Hematopoietic multipotent progenitor cell treated with erythropoietin and hydrocortisone succinate and interleukin-3 and kit ligand, for 8 days (in vitro differentiated cells): ENCODE measurements at regions not wholly inside any gene's neighbourhood (a gene's known extent, or its start where the extent isn't known, plus 50 kb on each side); places are given as distances from the start of the nearest gene placed in this dataset.

Experiments used
- DNase-seq: peaks from one replicate; pipeline ENCODE4 v3.0.0-alpha.2; 2015

DNA sequence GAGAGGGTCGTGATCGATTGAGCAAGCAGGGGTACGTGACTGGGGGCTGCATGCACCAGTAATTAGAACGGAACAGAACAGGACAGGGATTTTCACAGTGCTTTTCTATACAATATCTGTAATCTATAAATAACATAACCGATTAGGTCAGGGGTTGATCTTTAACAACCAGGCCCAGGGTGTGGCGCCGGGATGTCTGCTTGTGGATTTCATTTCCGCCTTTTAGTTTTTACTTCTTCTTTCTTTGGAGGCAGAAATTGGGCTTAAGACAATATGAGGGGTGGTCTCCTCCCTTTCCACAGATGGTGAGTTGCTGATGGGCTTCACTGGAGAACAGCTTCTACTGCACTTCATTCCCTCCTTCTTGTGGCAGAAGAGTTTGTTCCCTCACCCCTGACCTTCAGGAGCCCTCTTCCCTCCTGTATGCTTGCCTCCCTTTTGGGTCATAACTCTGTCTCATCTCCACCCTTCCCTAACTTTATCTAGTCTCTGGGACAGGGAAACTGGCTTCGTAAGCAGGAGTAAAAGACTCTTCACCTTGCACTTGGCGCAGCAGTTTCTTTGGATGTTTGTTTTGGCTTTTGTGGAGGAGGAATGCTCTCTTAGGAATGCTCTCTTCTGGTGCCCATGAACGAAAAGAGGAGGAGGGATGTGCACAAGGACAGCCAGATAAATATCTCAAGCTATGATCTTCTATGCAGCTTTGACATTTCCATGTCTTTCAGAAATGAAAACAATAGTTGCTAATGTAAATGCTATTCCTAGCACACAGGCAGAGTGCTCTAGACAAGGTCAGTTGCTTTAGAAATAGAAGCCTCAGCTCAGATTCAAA lies 139.8 kb upstream of the RPS23 start:
- DNase-seq, result no peak

- no peak for DNase-seq
These were observed 138.4 kb upstream of the RPS23 start for GRCh38 chr5:82416512-82416911.

GRCh38 chr5:82414041-82414388 lies 135.9 kb upstream of the RPS23 start:
- DNase-seq, result no peak

DNA sequence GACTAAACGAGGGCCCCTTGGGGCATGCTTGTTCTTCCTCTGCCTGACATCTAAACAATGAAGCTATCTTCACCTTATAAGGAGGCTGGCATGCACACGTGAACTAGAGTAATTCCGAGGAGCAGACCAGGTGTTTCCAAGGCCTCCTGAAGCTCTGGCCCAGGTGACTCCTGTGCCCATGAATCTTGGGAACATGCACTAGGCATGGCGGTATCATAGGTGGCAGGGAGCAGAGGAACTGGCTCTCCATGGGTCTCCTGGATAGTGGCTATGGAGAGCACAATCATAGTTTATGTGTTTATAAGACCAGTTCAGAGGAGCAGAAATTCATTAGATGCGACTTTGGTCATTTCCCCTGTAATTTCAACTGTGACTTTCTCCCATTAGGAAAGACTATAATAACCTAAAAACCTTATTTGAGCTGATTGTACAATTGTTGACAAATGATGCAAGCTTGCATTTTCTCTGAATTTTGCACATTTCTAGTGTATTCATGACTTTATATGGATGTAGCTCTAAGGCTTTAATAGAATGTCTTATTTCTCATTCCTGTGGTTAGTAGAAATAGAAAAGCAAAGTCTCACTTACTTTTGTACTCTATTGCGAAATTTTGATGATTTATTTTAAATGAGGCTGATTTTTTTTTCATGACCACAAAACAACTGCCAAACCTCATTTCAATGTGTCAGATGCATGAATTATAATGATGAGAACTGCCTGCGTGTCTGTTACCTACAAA lies 135.3 kb upstream of the RPS23 start:
- DNase-seq, result no peak

DNA sequence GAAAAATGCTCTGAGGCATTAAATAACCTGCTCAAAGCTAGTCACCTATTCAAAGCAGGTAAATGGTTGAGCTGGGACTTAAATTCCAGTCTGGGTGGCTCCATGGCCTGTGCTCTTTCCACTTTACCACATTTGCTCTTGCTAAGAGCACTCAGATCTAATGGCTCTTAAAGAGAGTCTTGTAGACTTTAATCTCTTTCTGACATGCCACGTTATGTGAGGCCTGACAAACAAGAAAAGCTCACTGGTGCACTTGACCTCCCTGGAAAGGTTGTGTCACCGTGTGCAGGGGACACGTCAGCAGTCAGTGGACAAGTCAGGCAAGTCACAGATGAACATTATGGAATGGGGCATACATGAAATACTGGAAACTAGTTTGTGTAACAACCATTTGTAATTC lies 129.9 kb upstream of the RPS23 start:
- DNase-seq, result no peak

GRCh38 chr5:82406205-82406773 lies 128.1 kb upstream of the RPS23 start:
- no peak for DNase-seq

DNA sequence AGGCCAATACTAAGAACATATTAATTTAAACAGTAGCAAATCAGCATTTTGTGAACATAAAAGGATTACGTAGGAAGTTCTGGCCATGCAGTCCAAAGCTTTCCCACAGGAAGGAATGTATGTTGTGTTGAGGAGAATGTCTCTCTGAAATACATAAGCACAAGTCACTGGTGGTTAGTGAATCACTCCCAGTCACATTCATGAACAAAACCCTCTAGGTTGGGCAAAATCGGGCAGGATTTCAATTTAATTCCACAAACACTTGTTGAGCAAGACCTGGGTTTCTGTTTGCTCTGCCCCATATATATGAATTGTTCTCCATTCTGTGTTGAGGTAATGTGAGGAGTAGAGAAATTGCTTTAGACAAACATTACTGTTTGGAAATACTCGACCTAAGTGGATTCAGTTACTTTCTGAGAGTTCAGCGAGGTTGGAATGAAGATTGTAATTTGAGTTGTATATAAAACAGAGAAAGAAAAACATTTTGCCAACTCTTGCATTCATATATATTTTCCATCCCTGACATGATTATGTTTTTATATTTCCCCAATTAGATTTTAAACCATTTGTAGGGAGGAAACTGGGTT lies 127.6 kb upstream of the RPS23 start:
- DNase-seq, result no peak

GRCh38 chr5:82405161-82405560 lies 127.0 kb upstream of the RPS23 start:
- DNase-seq, result no peak

DNA sequence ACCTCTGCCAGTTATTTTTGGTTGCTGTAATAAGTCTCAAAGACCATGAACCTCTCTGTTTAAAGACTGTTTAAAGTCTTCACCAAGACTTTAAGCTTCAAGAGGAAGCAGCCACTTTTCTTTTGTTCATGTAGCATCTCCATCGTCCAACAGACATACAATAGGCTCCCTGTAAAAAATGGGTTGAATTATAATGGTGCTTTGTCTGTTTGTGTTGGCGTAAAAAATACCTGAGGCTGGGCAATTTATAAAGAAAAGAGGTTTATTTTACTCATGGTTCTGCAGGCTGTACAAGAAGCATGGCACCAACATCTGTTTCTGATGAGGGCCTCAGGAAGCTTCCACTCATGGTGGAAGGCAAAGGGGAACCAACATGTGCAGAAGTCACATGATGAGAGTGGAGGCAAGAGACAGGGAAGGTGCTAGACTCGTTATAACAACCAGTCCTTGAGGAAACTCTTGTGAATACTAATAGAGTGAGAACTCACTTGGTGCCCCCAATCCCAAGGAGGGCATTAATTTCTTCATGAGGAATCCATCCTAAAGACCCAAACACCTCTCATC lies 126.3 kb upstream of the RPS23 start:
- DNase-seq, result no peak

DNA sequence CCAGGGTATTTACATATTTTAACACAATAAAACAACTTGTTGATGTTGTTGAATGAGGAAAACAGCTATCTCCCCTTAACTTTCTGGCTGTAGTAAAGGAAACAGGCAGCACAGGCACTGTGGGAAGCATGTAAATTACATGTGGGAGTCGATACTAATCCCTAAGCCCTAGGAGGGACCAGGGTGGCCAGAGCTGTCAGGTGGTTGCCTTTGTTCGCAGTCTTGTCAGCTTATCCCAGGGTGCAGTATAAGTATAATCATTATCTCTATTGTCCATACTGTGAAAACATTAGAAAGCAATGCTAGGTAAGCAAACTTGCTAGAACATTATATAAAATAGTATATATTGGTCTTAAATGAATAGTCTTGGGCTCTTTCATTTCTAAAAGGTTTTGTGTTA lies 125.6 kb upstream of the RPS23 start:
- no peak for DNase-seq

GRCh38 chr5:82403026-82403425 lies 124.9 kb upstream of the RPS23 start:
- DNase-seq, result no peak

DNA sequence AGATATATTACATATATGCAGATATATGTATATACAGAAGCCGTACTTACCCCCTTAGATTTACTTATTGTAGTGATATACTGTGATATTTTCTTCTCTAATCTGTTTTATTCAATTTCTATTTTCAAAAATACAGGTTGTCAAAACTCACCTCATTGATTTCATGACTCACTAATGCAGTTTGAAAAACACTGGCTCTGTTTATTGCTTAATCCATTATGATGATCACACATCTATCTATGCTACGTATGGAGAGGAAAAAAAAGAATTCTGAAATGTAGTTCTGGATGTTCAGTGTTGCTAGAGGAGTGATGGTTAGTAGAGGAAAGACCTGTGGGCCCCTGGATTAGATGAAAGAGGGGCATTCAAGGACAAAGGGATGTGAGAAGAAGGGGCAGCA lies 121.0 kb upstream of the RPS23 start:
- no peak for DNase-seq

GRCh38 chr5:82397741-82398320 lies 119.7 kb upstream of the RPS23 start:
- no peak for DNase-seq

DNA sequence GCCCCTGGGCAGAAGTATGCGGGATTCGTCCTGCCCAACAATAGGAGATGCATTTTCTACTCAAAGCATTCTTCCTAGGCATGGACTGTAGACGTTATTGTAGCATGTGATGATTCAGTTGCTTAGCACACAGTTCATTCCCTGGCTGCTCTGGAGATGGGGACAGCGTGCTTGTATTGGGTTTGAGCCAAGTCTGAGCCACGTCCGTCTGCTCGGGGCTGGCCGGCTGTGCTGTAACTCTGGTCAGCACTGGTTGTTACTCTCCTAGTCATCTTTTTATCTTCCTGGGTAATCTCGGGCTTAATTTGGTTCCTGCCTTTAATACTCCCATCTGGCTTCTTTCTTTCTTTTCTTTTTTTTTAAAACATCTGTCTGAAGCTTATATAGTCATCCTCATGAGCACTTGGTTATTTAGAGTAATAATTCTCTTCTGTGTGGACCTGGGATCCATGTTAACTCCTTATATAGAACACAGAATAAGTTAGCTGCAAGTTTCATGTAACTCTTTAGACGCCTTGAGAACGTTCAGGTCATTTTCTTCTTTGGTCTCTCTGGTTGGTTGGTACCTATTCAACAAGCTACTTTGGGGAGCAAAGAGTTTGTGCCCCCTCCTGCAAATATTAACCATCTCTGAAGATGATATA lies 118.8 kb upstream of the RPS23 start:
- no peak for DNase-seq

DNA sequence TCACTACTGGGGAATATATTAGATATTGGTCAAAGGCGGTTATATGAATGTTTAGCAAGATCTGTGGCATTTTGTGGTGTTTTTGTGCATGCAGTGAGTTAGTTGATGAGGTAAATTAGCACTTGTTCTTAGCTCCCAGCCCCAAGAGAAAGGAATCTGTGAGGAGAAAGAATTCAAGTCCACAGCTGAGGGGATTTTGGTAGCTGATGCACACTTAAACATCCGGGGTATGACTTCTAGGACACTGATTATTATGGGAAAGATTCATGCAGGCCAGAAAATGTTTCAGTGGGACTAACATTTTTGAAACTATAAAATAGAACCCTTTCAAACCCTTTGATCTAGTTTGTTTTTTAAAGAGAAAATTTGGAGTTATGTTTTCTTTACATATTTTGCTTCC lies 118.2 kb upstream of the RPS23 start:
- DNase-seq, result no peak

- no peak for DNase-seq
These were observed 115.8 kb upstream of the RPS23 start for GRCh38 chr5:82393951-82394350.

DNA sequence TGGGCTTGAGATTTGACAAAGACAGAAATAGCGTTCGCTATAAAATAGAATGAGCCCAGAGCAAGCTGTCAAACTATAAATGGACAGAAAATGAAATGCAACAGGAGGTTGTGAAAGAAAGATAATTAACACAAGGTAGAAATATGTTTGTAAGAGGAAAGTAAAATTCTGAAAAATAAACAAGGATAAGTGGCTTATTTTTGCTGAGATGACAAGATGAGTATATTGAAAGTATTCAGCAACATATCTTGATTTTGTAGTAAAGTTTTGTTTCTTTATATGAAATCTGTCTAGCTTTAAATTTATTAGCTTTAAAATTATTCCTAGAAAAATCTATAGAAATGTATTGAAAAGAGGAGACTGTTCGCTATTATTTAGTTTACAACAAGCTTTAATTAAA lies 111.9 kb upstream of the RPS23 start:
- no peak for DNase-seq

- no peak for DNase-seq
These were observed 111.2 kb upstream of the RPS23 start for GRCh38 chr5:82389347-82389746.

GRCh38 chr5:82388181-82388580 lies 110.0 kb upstream of the RPS23 start:
- no peak for DNase-seq

- no peak for DNase-seq
These were observed 109.6 kb upstream of the RPS23 start for GRCh38 chr5:82387819-82388166.

- DNase-seq, result no peak
These were observed 109.1 kb upstream of the RPS23 start for GRCh38 chr5:82387001-82387818.

DNA sequence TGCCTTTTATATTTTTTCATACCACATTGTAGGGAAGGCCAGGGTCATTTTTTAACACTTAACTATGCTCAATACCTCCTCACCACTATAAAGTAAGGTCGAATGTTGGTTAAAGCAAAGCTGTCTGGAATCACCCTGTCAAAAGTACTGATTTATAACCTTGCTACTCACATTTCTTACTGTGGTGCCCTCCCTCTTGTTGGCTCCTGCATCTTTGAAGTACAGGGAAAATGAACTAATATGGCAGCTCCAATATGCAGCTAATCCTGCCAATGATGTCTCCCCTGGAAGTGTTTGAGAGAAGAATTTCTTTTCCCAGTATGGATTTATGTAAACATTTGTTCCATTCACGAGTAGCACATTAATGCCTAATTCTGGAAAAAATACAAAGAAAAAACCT lies 108.4 kb upstream of the RPS23 start:
- no peak for DNase-seq
